ENCODE measurements at regions not wholly inside any gene's neighbourhood (a gene's known extent, or its start where the extent isn't known, plus 50 kb on each side); places are given as distances from the start of the nearest gene placed in this dataset.

DNA sequence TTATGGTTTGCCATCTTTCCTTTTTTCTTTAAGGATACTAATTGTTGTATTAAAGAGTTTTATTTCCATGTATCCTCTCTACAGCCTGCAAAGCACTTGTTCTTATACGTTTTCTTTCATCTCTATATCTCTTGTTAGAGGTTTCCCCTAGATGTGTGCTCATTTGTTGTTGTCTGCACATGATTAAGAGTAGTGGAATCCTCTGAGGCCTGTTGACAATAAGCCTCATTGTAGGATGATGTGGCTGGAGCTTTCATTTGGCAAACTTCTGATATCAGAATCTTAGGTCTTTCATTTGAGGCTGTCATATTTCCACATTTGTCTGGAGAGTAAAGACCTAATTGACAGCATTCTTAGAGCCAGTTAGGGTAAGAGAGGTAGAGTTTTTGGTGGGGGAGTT lies 506.0 kb downstream of the DIPK2A start:
- Histone ChIP-seq H3K9me3 (no peaks in the 10 kb centered on the region), H3K27me3 (no peaks in the 10 kb centered on the region), H3K27ac (no peak overlapping the region), H3K36me3 (no peaks in the 10 kb centered on the region), H3K4me3 (no peak overlapping the region), H3K4me1 (no peaks in the 10 kb centered on the region)
- no peak for DNase-seq
- no peak for ATAC-seq
- intact Hi-C loops (cut with DNase I) = no loop called here
- TF ChIP-seq, protein P1, sequence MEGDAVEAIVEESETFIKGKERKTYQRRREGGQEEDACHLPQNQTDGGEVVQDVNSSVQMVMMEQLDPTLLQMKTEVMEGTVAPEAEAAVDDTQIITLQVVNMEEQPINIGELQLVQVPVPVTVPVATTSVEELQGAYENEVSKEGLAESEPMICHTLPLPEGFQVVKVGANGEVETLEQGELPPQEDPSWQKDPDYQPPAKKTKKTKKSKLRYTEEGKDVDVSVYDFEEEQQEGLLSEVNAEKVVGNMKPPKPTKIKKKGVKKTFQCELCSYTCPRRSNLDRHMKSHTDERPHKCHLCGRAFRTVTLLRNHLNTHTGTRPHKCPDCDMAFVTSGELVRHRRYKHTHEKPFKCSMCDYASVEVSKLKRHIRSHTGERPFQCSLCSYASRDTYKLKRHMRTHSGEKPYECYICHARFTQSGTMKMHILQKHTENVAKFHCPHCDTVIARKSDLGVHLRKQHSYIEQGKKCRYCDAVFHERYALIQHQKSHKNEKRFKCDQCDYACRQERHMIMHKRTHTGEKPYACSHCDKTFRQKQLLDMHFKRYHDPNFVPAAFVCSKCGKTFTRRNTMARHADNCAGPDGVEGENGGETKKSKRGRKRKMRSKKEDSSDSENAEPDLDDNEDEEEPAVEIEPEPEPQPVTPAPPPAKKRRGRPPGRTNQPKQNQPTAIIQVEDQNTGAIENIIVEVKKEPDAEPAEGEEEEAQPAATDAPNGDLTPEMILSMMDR (IDR thresholded peaks at IDR 0.05) = no peak

DNA sequence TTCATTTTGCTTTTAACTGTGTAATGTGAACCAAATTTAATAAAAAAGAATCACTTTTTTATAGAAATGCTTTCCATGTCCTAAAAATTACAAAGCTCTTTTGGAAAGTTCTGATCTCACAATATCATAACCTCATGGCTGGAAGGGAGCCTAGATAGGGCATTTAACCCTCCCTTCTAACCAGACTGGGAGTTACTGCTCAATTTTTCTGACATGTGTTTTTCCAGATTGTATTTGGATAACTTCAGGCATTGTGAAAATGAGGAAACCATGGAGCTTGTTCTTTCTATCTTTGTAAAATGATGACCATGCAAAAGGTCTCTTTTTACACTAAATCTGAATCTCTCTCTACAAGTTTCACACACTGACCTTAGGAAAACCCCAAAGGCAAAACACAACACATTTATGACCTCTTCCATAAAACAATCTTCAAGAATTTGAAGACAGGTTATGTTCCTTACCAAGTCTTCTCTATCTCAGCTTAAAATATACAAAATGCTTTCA lies 508.8 kb downstream of the DIPK2A start:
- H3K9me3 ChIP-seq = no peaks in the 10 kb centered on the region
- H3K4me1 ChIP-seq = no peaks in the 10 kb centered on the region
- no peak overlapping the region for H3K4me3 ChIP-seq
- DNase-seq (no peak), ATAC-seq (no peak)
- H3K27me3 ChIP-seq = no peaks in the 10 kb centered on the region
- H3K36me3 ChIP-seq = no peaks in the 10 kb centered on the region
- TF ChIP-seq, protein P1 (IDR thresholded peaks at IDR 0.05) = no peak
- no peak overlapping the region for H3K27ac ChIP-seq
- intact Hi-C loops (cut with DNase I) = no loop called here

DNA sequence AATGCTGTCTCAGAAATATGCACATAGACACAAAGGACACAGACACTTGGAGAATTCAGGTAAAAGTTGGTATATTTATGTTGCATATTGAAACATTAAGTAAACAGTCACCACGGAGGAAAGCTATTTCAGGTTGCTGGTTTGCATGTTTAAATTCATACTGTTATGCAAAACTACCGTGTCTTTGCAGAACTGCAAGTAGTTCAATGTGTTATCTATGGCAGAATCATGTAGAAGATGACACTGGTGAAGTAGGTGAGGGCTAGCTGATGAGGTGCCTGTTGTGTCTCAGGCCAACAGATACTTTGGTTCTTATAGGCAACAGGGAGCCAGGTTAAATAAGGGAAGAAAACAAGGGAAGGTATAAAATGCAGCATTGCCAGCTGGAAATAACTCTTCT lies 511.3 kb downstream of the DIPK2A start:
- no peaks in the 10 kb centered on the region for H3K9me3 ChIP-seq
- TF ChIP-seq, protein P1 (IDR thresholded peaks at IDR 0.05) = no peak
- no peak for DNase-seq
- no peaks in the 10 kb centered on the region for H3K27me3 ChIP-seq
- H3K4me3 ChIP-seq = no peak overlapping the region
- no peaks in the 10 kb centered on the region for H3K36me3 ChIP-seq
- H3K4me1 ChIP-seq = no peaks in the 10 kb centered on the region
- no peak for ATAC-seq
- intact Hi-C loops (cut with DNase I) = no loop called here
- H3K27ac ChIP-seq = no peak overlapping the region

DNA sequence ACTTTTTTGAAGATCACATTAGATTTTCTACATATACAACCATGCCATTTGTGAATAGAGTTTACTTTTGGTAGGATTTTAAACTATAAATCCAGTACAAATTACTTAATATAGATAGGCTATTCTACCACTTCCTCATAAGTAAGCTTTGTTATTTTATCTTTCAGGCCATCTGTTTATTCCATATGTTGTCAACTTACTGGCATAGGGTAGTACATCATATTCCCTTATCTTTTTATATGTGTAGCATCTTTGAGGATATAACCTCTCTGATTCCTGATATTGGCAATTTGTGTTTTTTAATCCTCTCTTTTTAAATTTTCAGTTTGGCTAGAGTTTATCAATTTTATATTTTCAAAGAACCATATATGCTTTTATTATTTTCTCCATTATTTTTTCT lies 515.4 kb downstream of the DIPK2A start:
- Histone ChIP-seq H3K9me3 (no peaks in the 10 kb centered on the region), H3K4me3 (no peak overlapping the region), H3K27ac (no peak overlapping the region), H3K4me1 (no peaks in the 10 kb centered on the region), H3K27me3 (no peaks in the 10 kb centered on the region), H3K36me3 (no peaks in the 10 kb centered on the region)
- intact Hi-C loops (cut with DNase I) = no loop called here
- TF ChIP-seq, protein P1 (IDR thresholded peaks at IDR 0.05) = no peak
- DNase-seq = no peak
- ATAC-seq = no peak

DNA sequence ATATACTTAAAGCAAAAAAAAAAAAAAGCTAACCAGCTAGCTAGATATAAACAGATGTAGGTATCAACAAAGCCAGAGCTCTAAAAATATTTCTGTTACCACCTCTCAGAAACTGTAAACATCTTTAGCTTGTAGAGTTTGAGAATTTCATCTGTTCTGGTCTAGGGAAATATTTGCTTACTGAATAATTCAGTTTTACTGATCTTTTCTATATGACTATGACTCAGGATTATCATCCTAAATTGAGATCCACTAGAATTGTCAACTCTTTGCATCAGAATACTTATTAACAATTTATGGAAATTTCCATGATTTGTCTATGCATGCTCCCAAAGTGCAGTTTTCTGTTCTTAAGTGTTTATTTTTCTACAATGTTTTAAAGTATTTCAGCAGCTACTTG lies 517.3 kb downstream of the DIPK2A start:
- ATAC-seq = no peak
- TF ChIP-seq, protein P1 (IDR thresholded peaks at IDR 0.05) = no peak
- Histone ChIP-seq H3K4me1 (no peaks in the 10 kb centered on the region), H3K36me3 (no peaks in the 10 kb centered on the region), H3K27me3 (no peaks in the 10 kb centered on the region), H3K9me3 (no peaks in the 10 kb centered on the region), H3K27ac (no peak overlapping the region), H3K4me3 (no peak overlapping the region)
- DNase-seq = no peak
- intact Hi-C loops (cut with DNase I) = no loop called here

Measured in left lung (tissue), 4 donors.